Spinal cord (tissue), 9 donors: ENCODE measurements at regions not wholly inside any gene's neighbourhood (a gene's known extent, or its start where the extent isn't known, plus 50 kb on each side); places are given as distances from the start of the nearest gene placed in this dataset.

Source experiments
- DNase-seq, 6 donors: peaks; one replicate each; pipeline versions ENCODE4 v3.0.0 to v3.0.0-alpha.2; 2013 to 2015; ENCODE audit warnings: low spot score in 6 of 6, low read depth in 4 of 6
- H3K27ac ChIP-seq: one replicate; pipeline ENCODE4 v1.5.1; 2013; ENCODE audit warnings: low read depth, low read length, control low read depth
- H3K27me3 ChIP-seq: one replicate; pipeline ENCODE4 v1.6.1; 2013; ENCODE audit warnings: low read length; ENCODE audit not compliant: control insufficient read depth, insufficient read depth
- H3K36me3 ChIP-seq: one replicate; pipeline ENCODE4 v1.6.1; 2013; ENCODE audit warnings: low read length; ENCODE audit not compliant: control insufficient read depth, insufficient read depth
- H3K4me1 ChIP-seq: one replicate; pipeline ENCODE4 v1.6.1; 2013; ENCODE audit warnings: low read length; ENCODE audit not compliant: control insufficient read depth, insufficient read depth
- H3K4me3 ChIP-seq: one replicate; pipeline ENCODE4 v1.5.1; 2013; ENCODE audit warnings: low read depth, low read length, control low read depth
- H3K9me3 ChIP-seq: one replicate; pipeline ENCODE4 v1.6.1; 2013; ENCODE audit warnings: low read length; ENCODE audit not compliant: control insufficient read depth, insufficient read depth
- WGBS: methylation state at CpG from one replicate; pipeline ENCODE4 v1.1.5; 2013; ENCODE audit warnings: missing lambda C conversion rate; ENCODE audit not compliant: insufficient coverage; 5-methylcytosine and 5-hydroxymethylcytosine counted together
- donor health status: healthy.

DNA sequence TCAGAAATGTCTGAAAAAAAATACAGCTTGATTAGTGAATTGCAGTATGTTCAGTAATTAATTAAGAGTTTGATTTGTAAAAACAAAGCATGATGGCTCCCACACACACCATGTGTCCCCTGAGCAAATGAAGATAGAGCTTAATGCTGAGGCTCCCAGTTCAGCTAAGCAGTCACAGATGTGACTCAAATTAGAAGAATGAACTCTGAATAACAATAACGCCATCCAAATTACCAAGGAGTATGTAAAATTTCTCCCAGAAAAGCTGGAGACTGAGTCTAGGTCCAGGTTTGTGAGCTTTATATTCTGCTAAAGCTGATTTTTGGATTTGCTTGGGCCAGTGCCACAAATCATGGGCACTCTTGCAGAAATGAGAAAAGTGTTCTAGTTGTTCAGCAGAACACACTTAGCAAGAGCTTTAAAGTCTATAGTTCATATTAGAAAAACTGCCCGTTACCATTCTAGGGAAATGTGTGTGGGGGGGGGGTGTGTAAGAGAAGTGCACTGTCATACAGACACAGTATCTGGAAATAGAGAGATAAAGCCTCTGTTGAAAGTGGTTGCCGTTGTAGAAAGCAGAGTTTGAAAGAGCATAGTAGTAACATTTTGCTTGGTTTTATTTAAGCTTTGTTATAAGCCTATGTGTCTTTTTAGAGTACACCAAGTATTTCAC lies 253.1 kb downstream of the BCAT1 start:
- Histone ChIP-seq H3K27ac (no peak overlapping the region), H3K4me3 (no peak overlapping the region), H3K36me3 (no peaks in the 10 kb centered on the region), H3K4me1 (no peaks in the 10 kb centered on the region), H3K9me3 (no peaks in the 10 kb centered on the region), H3K27me3 (no peaks in the 10 kb centered on the region)
- 100% methylated on average over 1 of the region's 3 CpGs for WGBS
- peak in 1 of 6 donors; percentile 14 for DNase-seq

DNA sequence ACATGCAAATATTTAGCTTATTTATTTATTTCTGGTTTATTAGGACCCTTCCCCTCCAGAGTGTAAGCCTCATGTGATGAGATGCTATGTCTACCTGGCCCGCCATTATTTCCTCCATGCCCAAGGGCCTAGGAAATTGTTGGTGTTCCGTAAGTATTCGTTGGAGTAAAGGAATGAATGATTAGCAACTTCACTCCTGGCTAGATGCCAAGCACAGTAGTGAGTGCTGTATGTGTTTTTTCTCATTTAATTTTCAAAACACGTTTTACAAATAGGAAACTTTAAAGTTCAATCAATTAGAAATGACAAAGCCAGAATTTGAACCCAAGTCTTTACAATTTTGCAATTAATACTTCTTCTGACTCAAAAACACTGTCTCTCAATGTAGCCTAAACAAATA lies 253.8 kb downstream of the BCAT1 start:
- 100% methylated on average over 2 of the region's 4 CpGs for WGBS
- H3K27ac ChIP-seq: no peak overlapping the region
- no peak overlapping the region for H3K4me3 ChIP-seq

DNA sequence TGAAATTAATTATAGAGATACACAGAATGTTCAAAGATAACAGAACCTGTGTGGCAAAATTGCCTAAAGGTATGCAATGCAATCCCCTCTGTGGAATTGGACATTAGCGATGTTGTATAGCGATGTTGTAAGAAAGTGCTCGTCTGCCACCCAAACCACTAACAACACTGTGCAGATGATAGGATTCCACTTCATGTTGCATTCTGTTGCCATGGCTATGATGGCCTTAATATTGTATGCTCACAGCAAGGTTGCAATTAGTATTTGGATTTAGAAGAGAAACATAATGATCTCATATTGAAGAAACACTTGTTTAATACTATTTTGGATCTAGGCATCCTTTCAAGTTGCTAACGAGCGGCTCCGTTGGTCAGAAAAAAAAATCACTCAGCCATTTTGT lies 260.3 kb downstream of the BCAT1 start:
- no peak overlapping the region for H3K4me3 ChIP-seq
- H3K36me3 ChIP-seq: no peaks in the 10 kb centered on the region
- no peak overlapping the region for H3K27ac ChIP-seq
- no peaks in the 10 kb centered on the region for H3K27me3 ChIP-seq
- no peaks in the 10 kb centered on the region for H3K9me3 ChIP-seq
- peak in 2 of 6 donors; percentile 35 to 82 for DNase-seq
- H3K4me1 ChIP-seq: no peaks in the 10 kb centered on the region
- WGBS: no CpG with 5 or more reads among the region's 6 CpGs

More for the DNA sequence above, 253.8 kb downstream of the BCAT1 start:
- H3K27me3 ChIP-seq: no peaks in the 10 kb centered on the region
- H3K9me3 ChIP-seq: no peaks in the 10 kb centered on the region
- H3K4me1 ChIP-seq: no peaks in the 10 kb centered on the region
- H3K36me3 ChIP-seq: no peaks in the 10 kb centered on the region
- no peak for DNase-seq

DNA sequence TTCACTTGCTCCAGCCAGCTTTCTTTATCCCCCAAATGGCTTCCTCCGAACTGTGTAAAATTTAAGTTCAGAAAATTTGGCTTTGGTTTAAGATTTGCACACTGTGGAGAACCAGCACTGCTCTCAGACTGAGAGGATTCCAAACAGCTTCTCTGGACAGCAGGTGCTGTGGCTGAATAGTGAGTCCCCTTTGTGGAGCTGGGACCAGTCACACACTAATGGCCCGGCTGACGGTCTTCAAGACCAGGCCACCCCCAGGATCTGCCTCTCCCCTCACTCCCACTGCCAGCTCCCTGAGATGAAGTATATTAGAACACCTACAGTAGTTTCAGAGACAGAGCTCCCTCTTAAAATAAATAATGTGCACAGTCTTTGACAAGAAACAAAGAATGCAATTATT lies 267.3 kb downstream of the BCAT1 start:
- DNase-seq: peak in 2 of 6 donors; percentile 21 to 35
- no peak overlapping the region for H3K4me3 ChIP-seq
- peaks cover 2% of the 10 kb centered on the region for H3K9me3 ChIP-seq
- no CpG with 5 or more reads among the region's 3 CpGs for WGBS
- H3K4me1 ChIP-seq: peaks cover 3% of the 10 kb centered on the region
- H3K27me3 ChIP-seq: no peaks in the 10 kb centered on the region
- H3K36me3 ChIP-seq: no peaks in the 10 kb centered on the region
- H3K27ac ChIP-seq: no peak overlapping the region

DNA sequence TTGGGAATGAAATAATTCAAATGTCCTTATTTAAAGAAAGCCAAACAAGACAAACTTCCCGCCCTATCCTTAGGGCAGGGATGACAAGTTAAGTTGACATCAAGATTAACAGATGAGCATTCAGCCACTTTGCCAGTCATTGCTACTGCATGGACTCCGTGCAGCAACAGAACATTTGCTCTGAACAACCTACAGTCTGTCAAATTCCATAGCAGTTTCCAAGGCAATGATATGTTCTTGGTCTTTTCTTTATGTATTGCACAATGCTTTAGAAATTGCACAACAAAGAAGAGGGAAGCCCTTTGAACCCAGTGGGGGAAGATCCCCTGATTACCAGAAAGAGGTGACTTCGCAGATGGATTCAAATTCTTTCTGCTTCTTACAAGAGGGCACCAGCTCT lies 269.8 kb downstream of the BCAT1 start:
- DNase-seq: peak in 2 of 6 donors; percentile 41 to 63
- Histone ChIP-seq H3K9me3 (peaks cover 2% of the 10 kb centered on the region), H3K36me3 (no peaks in the 10 kb centered on the region), H3K4me1 (peaks cover 3% of the 10 kb centered on the region), H3K4me3 (no peak overlapping the region), H3K27me3 (no peaks in the 10 kb centered on the region), H3K27ac (no peak overlapping the region)
- no CpG with 5 or more reads among the region's 3 CpGs for WGBS

DNA sequence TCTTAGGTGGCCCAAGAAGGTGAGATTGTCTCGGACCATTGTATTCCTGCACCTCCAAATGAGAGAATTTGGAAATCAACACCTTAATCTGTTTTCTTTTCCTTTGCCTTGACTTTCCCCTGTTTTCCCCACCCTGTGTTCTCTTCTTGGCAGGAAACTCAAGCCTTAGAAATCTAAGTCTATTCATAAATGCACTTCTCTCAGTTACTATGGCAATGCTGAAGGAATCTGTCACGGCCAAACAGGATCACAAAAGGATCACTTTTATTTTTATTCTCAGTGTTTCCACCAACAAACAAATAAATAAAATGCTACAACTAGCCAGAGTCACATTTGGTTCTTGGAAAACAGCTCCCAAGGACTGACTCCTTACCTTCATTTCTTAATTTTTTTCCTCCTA lies 270.5 kb downstream of the BCAT1 start:
- no peak overlapping the region for H3K4me3 ChIP-seq
- H3K27me3 ChIP-seq: no peaks in the 10 kb centered on the region
- H3K36me3 ChIP-seq: no peaks in the 10 kb centered on the region
- H3K4me1 ChIP-seq: peaks cover 3% of the 10 kb centered on the region
- H3K27ac ChIP-seq: peak overlapping the region; percentile 29
- H3K9me3 ChIP-seq: peaks cover 2% of the 10 kb centered on the region
- peak in 3 of 6 donors; percentile 52 to 84 (median 83) for DNase-seq
- WGBS: 29% methylated on average over 2 of the region's 2 CpGs

DNA sequence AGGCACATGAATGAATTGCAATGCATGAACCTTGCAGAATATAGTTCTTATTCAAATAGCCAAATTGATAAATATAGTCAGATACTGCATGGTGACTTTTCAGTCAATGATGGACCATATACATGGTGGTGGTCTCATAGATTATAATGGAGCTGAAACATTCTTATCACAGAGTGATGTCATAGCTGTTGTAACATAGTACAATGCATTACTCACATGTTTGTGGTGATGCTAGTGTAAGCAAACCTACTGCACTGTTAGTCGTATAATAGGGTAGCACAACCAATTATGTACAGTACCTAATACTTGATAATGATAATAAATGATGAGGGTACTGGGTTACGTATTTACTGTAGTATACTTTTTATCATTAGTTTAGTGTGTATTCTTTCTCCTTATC lies 280.3 kb downstream of the BCAT1 start:
- DNase-seq: no peak
- WGBS: no CpG with 5 or more reads among the region's 2 CpGs

DNA sequence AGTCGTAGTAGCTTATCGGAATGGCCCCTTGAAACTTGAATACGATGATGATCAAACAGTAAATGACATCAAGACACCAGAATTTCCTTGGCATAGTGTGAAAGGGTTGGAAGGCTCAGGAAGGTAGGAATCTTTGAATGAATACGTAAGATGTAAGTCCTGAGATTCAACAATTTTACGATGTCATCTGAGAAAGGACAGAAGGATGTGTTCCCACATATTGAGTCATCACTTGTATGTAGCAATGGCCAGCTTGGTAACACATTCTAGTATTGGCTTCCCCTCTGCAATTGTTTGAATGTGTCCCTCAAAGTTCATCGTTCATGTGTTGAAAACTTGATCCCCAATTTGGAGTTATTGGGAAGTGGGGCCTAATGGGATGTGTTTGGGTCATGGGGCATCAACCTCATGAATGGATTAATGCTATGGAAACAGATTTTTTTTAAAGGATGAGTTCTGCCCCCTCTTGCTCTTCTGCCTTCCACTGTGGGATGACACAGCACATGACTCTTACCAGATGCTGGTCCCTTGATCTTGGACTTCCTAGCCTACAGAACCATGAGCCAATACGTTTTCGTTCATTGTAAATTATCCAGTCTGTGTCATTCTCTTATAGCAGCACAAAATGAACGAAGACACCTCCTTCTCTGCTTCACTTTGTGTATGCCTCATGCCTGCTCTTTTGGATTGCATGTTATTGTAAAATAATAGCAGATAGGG lies 284.6 kb downstream of the BCAT1 start:
- Histone ChIP-seq H3K27me3 (no peaks in the 10 kb centered on the region), H3K36me3 (no peaks in the 10 kb centered on the region), H3K4me3 (no peak overlapping the region), H3K4me1 (no peaks in the 10 kb centered on the region), H3K9me3 (no peaks in the 10 kb centered on the region), H3K27ac (no peak overlapping the region)
- DNase-seq: no peak
- WGBS: 98% methylated on average over 6 of the region's 9 CpGs

More for the DNA sequence above, 280.3 kb downstream of the BCAT1 start:
- H3K4me1 ChIP-seq: no peaks in the 10 kb centered on the region
- no peaks in the 10 kb centered on the region for H3K27me3 ChIP-seq
- no peaks in the 10 kb centered on the region for H3K36me3 ChIP-seq
- H3K27ac ChIP-seq: no peak overlapping the region
- no peak overlapping the region for H3K4me3 ChIP-seq
- no peaks in the 10 kb centered on the region for H3K9me3 ChIP-seq

DNA sequence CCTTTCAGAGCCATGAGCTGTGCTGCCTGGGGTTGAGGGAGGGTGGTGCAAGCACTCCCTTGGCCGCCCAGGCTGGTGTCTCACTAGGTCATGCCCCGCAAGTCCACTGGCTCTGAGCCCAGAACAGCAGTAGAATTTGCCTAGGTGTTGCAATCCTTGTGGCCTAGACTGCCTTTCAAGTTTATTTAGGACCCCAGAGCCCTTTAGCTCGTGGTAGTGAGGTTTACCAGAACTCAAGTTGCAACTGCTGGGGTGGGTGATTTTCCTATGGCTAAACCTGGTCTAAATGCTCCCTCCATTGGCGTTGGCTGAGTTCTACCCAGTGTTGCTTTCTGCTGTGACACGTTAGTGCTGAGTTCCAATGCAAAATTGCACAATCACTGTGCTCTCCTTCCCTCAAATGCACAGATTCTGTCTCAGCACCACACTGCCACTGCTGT lies 287.2 kb downstream of the BCAT1 start:
- DNase-seq: no peak
- Histone ChIP-seq H3K27ac (no peak overlapping the region), H3K27me3 (no peaks in the 10 kb centered on the region), H3K4me3 (no peak overlapping the region), H3K9me3 (no peaks in the 10 kb centered on the region), H3K36me3 (no peaks in the 10 kb centered on the region), H3K4me1 (no peaks in the 10 kb centered on the region)
- 90% methylated on average over 5 of the region's 5 CpGs for WGBS

DNA sequence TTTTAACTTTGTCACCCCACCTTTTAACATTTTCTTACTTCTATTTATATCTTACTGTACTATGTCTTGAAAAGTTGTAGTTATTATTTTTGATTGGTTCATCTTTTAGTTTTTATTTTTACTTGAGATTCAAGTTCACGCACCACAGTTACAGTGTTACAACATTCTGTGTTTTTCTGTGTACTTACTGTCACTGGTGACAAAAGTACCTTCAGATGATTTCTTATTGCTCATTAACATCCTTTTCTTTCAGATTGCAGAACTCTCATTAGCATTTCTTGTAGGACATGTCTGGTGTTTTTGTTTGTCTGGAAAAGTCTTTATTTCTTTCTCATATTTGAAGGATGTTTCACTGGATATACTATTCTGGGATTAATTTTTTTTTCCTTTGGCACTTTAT lies 289.9 kb downstream of the BCAT1 start:
- no peaks in the 10 kb centered on the region for H3K27me3 ChIP-seq
- H3K27ac ChIP-seq: no peak overlapping the region
- H3K9me3 ChIP-seq: no peaks in the 10 kb centered on the region
- DNase-seq: no peak
- no peaks in the 10 kb centered on the region for H3K36me3 ChIP-seq
- no CpG with 5 or more reads among the region's 1 CpG for WGBS
- no peak overlapping the region for H3K4me3 ChIP-seq
- H3K4me1 ChIP-seq: no peaks in the 10 kb centered on the region
